Right lobe of liver (tissue), 4 donors: ENCODE measurements at regions not wholly inside any gene's neighbourhood (a gene's known extent, or its start where the extent isn't known, plus 50 kb on each side); places are given as distances from the start of the nearest gene placed in this dataset.

ENCODE experiments used
- POLR2A ChIP-seq: fragments of 450-650 bp; IDR thresholded peaks from one replicate; pipeline ENCODE4 v1.6.1; 2017; ENCODE audit warnings: antibody characterized with exemption, mild to moderate bottlenecking
- TF ChIP-seq, protein P1 (sequence below), 4 donors: fragments of 200-600 bp in 3 of 4; fragments of 450-650 bp in 1 of 4; IDR thresholded peaks; one replicate each; pipeline versions ENCODE4 v1.5.1 to v1.8.0; 2016 to 2022; ENCODE audit warnings: antibody characterized with exemption in 4 of 4, mild to moderate bottlenecking in 2 of 4
- donor health status: DM: no; HTN: no; CAD: no.
- donor health status: DM: no; HTN: no; CAD: no.
- donor health status: DM: no; HTN: yes; CAD: no.

- TF ChIP-seq POLR2A = no peak
- TF ChIP-seq, protein P1, sequence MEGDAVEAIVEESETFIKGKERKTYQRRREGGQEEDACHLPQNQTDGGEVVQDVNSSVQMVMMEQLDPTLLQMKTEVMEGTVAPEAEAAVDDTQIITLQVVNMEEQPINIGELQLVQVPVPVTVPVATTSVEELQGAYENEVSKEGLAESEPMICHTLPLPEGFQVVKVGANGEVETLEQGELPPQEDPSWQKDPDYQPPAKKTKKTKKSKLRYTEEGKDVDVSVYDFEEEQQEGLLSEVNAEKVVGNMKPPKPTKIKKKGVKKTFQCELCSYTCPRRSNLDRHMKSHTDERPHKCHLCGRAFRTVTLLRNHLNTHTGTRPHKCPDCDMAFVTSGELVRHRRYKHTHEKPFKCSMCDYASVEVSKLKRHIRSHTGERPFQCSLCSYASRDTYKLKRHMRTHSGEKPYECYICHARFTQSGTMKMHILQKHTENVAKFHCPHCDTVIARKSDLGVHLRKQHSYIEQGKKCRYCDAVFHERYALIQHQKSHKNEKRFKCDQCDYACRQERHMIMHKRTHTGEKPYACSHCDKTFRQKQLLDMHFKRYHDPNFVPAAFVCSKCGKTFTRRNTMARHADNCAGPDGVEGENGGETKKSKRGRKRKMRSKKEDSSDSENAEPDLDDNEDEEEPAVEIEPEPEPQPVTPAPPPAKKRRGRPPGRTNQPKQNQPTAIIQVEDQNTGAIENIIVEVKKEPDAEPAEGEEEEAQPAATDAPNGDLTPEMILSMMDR (IDR thresholded peaks at IDR 0.05) = no peak
Observed at GRCh38 chr9:90457386-90458190, 185.0 kb downstream of the DIRAS2 start.
